ENCODE measurements at regions not wholly inside any gene's neighbourhood (a gene's known extent, or its start where the extent isn't known, plus 50 kb on each side); places are given as distances from the start of the nearest gene placed in this dataset.

- TF ChIP-seq CTCF (IDR thresholded peaks at IDR 0.05 in 4 of 5, conservative IDR thresholded peaks at IDR 0.05 in 1 of 5) (no peak), POLR2A (IDR thresholded peaks at IDR 0.05) (no peak)
Observed at GRCh38 chr2:66730441-66730840, 295.5 kb downstream of the MEIS1 start.
